Right renal cortex interstitium (tissue), 3 donors: ENCODE measurements at regions not wholly inside any gene's neighbourhood (a gene's known extent, or its start where the extent isn't known, plus 50 kb on each side); places are given as distances from the start of the nearest gene placed in this dataset.

Experiments
- DNase-seq, 3 donors: peaks; one replicate each; pipeline ENCODE4 v3.0.0-alpha.2; 2013; ENCODE audit warnings: low read depth in 3 of 3, low spot score in 2 of 3

DNA sequence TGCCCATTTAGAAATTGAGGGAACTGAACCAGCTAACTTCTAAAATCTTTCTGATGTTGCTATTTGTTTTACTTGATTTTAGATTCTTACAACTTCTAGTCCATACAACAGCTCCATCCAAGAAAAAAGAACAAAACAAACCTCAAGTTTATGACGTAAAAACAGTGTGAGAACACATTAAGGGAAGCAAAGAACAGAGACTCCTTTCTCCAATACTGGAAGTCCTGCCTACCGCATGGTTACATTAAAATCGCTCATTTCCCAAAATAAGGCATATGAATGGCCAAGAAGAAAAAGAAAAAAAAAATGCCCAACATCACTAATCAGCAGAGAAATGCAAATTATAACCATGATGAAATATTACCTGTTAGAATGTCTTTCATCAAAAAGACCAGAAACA lies 110.0 kb downstream of the TRIB2 start:
- no peak for DNase-seq

DNA sequence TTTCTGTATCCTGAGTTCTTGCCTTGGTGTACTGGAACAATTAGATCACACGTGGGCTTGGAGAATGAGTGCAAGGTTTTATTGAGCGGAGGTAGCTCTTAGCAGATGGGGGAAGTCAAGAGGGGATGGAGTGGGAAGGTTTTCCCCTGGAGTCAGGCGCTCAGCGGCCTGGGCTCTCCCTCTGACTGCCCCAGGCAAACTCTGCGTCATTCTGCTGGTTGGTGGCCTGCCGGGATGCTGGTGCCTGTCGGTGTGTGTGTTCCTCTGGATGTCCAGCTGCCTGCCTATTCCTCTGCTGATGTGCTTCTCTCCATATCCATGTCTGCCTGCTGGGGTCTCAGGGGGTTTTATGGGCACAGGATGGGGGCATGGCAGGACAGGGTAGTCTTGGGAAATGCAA lies 111.0 kb downstream of the TRIB2 start:
- no peak for DNase-seq

DNA sequence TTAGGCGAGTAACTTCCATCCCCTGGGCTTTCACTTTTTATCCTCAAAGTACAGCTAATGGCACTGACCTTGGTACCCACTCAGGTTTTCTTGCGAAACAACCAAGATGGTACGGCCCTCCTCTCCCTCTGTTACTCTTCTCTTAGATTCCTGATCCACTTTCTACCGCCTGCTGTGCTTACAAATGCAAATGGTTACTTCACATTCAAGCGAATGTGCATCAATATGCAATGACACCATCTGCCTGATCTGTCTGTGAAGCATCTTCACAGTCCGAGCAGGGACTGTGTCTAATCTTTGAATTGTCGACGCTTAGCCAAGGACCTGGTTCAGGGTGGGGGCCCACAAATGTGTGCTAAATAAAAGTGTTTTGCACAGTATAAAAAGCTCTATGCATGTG lies 112.2 kb downstream of the TRIB2 start:
- DNase-seq = no peak

DNA sequence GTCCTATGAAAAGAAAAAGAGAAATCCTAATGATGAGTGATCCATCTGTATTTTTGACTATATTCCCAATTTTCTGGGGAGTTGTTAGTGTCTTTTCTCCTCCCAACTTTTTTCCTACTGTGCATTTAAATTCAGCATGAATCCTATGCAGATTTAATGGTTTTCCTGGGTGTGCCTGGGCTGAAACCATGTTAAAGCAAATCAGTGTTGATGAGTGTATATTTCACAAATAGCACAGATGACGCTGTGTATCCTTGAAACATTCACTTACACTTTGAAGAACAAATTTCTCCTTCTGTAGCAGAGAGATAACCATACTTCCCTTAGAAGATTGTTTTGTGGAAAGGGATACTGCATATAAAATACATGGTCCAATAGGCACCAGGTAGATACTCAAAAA lies 114.3 kb downstream of the TRIB2 start:
- no peak for DNase-seq

DNA sequence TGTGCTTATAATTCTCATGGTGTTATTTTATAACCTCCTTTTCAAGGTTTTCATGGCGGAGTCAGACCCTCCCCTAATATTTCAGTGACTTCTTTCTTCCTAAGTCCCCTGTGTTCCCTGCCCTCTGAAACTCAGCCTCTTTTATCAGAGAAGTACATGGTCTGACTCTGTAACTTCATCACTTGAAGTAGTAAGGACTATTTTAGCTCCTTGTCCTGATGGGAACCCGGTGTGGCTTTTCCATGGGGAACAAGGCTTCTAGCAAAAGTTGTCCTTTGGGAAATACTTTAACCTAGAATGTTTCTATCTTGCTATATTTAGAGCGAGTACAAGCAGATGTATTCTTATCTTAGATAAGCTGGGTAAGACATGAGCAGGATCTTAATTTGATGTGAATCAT lies 117.5 kb downstream of the TRIB2 start:
- no peak for DNase-seq

DNA sequence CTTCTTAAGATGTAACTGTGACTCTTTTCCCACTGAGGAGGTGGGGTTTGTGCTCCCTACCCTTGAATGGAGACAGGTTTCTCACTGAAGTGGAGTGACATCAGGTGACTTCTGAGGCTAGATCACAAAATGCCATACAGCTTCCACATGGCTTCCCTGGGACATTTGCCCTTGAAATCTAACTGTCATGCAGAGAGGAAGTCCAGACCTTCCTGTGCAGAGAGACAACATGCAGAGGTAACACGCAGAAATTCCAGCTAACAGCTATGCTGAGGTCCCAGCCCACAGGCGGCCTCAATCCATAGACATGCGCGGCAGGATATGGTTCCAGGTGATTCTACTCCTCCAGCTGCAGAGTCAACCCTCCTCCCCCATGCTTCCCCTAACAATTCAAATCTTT lies 119.0 kb downstream of the TRIB2 start:
- no peak for DNase-seq

DNA sequence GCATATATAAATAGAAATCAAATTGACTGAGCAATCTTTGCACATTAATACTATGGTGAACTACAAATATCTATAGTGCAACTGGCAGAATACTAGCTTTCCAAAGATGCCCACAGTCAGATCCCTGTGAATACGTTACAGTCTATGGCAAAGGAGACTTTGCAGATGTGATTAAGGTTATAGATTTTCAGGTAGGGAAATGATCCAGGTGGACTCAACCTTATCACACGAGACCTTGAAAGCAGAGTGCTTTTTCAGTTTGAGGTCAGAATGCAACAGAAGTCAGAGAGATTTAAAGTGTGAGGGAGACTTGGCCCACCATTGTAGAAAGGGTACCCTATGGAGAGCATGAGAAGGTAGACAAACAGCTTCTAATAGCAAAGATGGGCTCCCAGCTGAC lies 122.6 kb downstream of the TRIB2 start:
- DNase-seq = no peak

DNA sequence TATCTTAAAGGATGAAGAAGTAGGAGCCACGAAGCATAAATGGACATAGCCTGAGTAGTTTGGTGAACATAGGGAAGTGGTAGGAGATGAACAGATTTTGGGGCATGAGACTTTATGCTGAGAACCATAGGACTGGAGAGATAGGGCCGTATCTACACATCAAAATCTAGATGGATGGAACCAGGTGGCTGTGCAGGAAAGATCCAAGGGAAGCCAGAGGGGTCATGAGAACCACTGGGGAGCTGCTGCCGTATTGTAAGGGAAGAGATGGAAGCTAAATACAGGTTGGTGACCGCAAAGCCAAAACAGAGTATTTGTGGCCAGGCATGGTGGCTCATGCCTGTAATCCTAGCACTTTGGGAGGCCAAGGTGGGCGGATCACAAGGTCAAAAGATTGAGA lies 124.3 kb downstream of the TRIB2 start:
- DNase-seq = no peak

DNA sequence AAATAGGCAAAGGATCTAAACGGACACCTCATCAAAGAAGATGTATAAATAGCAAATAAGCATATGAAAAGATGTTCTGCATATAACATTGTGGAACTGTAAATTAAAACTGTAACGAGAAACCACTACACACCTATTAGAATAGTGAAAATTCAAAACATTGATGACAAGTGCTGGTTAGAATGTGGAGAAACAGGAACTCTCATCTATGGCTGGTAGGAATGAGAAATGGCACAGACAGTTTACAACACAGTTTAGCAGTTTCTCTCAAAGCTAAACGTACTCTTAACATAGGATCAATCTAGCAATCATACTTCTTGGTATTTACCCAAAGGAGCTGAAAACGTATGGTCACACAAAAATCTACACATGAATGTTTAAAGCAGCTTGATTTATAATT lies 126.2 kb downstream of the TRIB2 start:
- no peak for DNase-seq

DNA sequence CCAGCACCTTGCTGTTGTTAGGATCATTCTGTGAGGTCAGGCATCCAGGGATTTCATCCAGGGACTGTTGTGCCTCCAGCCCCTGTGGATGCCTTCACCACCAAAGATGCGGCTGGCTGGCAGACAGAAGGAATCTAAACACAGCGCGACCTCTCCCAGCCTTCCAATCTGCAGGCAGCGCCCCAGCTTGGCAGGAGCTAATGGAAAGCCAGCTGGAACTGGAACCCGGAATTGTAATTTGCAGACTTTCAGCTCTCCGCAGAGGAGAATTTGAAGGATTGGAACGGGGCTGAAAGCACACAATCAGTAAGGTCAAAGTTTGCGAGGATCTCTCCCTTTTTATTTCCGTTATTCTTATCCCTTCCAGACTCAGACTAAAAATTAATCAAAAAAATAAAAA lies 127.8 kb downstream of the TRIB2 start:
- DNase-seq = no peak

DNA sequence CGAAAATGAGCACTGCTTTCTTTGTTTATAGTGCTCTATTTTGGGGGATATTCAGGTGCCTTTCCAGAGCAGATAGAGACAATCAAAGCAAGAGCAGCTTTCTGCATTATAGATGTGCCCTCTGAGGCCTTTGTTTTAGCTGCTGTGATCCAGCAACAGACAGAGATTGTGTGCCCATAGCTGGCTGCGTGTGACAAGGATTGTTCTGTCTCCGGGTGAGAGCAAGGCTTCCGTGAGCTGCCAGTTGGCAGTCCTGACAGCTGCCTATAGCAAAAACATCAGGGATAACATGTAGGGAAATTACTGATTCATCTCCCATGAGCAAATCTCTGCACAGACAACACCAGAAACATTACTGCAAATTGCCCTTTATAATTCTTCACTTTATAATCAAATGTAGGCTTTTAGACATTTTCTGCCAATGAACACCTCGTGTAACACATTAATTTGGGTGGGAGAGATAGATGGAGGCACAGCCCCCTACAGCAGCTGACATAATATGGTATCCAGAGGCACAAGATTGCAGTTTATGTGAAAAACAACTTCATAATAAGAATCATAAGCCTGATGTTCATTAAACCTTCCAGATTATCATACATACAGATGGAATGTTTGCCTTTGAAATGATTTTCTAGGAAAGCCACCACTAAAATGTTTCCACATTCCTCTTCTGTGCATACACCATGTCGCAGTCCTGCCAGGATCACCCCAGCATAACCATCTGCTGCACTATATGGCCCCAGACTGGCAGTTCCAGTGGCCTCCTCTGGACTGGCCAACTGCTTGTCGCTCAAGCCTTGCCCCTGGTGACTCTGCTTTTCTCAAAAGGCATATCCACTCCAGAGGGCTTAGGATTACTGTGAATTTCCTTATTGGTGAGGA lies 131.2 kb downstream of the TRIB2 start:
- no peak for DNase-seq

DNA sequence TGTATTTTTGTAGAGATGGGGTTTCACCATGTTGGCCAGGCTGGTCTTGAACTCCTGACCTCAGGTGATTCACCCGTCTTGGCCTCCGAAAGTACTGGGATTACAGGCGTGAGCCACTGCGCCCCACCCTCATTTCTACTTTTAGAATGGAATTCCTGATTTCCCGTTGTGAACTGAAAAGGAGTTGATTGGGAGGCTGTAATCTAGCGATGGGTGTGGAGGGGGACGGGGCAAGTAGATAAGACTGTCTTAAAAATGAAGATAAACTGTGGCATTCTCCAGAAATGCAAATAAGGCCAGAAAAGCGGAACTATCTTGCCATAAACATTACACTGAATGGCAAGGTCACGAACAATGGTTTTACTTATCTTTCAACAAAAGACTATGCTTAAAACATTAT lies 135.4 kb downstream of the TRIB2 start:
- DNase-seq = no peak

DNA sequence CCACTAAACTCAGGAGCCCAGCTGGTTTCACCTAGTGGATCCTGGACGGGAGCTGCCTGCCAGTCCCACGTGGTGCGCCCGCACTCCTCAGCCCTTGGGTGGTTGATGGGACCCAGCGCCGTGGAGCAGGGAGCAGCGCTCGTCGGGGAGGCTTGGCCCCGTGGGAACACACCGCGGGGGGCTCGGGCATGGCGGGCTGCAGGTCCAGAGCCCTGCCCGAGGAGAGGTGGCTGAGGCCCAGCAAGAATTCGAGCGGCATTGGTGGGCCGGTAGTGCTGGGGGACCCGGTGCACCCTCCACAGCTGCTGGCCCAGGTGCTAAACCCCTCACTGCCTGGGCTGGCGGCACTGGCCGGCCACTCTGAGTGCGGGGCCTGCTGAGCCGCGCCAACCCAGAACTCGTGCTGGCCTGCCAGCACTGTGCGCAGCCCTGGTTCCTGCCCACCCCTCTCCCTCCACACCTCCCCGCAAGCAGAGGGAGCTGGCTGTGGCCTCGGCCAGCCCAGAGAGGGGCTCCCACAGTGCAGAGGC lies 137.3 kb downstream of the TRIB2 start:
- DNase-seq = no peak

DNA sequence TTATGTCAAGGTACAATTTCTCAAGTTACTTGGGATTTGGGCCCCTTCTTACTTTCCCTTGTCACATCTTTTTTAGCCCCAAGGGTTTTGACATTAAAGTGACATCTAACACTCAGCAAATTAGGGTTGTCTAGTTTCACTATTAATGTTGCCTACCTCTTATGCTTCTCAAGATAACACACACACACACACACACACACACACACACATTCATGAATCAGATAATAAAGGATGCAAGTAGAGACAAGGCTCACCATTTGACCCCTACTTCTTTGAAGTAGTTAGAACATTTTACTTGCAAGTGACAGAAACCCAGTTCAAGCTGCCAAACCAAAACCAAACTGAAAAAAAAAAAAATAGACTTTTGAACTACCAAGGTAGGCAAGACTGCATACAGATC lies 138.8 kb downstream of the TRIB2 start:
- DNase-seq = no peak

DNA sequence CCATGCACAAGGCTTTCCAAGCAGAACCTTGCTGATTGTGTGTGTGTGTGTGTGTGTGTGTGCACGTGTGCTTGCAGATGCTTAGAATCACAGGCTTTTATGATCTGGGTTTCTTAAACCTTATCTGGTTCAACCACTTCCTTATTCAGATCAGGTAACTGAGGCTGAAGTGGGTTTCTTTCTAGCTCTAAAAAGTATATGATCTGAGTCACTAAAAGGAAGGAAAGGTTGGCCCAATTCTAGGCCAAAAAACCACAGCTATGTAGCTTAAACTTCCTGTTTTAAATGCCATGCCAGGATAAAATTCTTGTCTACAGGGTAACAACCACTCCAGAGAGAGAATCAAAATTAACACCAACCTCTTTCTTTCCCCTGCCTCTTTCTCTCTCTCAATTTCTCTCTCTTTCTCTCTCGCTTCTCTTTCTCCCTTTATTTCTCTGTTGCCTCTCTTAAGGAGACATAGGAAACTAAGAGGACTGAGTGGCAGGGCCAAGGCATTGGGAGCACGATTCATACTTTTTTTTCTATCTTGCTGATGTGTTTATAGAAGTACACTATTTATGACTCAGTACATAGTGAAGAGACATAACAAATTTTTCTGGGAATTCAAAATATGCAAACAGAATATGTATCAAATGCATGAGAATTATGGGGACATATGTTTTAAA lies 140.3 kb downstream of the TRIB2 start:
- no peak for DNase-seq

DNA sequence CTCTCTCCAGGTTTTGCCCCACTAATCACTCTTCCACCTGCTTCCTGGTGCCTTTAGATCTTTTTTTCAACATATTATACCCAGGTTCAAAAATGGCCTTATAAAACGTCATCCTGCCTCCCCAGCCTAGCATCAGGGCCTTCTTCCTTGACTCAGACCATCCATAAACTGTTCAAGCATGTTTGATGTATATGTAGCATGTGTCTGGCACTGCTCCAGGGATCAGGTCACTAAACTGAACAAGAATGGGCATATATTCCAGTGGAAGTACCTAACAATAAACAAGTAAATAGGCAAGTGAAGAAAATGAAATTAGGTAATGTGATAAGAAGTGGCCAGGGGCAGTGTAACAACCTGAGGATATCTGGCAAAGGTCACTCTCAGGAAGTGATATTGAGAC lies 141.2 kb downstream of the TRIB2 start:
- no peak for DNase-seq

DNA sequence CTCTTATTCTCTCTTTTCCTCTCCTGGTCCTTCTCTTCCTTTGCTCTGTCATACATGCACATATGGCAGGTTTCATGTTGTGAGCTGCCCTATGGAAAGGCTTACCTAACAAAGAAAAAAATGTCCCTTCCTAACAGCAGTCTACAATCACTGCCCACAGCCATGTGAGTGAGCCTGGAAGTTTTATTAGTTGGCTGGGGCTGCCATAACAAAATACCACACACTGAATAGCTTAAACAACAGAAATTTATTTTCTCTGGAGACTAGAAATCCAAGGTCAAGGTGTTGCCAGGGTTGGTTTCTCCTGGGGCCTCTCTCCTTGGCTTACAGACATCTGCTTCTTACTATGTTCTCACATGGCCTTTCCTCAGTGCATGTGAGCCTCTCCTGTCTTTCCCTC lies 142.1 kb downstream of the TRIB2 start:
- DNase-seq = no peak

DNA sequence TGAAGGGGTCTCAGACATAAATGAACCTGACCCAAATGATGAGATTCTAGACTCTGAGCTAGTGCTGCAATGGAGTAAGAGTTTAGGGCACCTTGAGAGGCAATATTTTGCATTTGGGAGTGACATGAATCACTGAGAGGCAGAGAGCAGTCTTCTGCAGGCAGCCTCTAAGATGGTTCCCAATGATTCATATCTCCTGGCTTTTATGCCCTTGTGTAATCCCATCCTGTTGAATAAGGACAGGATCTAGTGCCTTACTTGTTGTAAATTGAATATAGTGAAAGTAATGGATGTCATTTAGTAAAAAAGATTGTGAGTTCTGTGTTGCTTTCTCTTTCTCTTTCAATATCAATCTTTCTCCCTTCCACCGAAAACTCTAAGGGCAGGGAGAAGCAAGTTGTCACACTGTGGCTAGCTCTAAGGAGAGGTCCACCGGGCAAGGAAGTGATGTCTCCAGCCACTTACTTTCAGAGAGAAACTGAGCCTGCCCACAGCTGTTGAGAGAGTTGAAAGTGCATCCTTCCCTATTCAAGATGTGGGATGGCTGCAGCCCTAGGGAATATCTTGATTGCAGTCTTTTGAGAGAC lies 144.7 kb downstream of the TRIB2 start:
- no peak for DNase-seq

DNA sequence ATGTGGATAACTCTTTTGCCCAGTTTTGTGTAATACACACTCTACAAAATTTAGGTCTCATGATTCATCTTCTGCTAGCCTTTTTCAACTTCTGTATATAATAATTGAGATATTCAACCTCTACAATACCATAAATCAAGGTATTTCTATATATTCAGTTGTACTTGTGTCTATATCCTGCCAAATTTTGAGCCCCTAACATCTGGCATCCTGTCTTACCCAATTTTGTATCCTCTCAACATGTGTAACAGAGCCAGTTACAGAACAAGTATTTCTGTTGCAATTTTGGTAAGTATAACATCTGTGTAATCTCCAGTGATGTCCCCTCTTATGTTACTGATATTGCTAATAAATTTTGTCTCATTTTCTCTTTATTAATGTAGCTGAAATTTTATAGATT lies 145.8 kb downstream of the TRIB2 start:
- DNase-seq = no peak

DNA sequence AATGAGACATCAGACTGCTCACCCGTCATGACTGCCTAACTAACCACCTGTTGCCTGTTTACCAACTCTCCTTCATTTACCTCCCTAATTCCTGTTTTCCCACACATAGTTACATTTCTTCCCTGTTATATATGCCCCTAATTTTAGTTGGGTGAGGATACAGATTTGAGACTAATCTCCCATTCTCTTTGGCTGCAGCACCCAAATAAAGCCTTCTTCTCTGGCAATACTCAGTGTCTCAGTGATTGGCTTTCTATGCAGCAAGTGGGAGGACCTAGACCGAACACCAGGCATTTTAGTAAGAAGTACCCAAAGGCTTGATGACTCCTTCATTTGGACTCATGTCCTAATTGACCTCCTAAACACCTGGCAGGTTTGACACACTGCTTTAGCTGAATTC lies 147.2 kb downstream of the TRIB2 start:
- no peak for DNase-seq

DNA sequence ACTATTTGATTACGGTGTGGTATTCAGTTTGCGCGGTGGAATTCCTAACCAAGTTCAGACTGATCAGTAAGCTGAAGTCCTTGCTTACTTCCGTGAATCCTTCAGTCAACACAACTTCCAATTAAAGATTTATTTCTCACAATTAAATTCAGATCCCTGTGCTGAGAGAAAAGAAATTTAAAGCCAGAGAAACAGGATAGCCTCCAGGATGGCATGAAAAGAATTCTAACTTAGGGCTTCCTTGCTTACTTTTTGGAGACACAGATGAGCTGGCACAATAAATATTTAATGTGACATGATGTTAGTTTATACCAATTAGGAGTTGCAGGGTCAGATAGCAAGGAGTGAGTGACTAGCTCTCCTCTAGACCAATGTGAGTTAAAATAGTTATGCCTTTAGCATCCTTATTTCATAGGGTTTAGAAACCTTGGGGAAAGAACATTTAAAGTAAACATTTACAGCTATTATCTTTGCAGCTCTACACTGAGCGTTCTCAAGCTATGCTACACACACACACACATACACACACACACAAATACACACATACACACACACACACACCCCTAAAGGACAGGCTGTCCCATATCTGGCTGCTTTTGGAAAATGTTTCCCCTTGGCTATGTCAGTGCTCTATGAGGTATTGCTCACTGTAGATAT lies 151.0 kb downstream of the TRIB2 start:
- no peak for DNase-seq
